ENCODE measurements at regions not wholly inside any gene's neighbourhood (a gene's known extent, or its start where the extent isn't known, plus 50 kb on each side); places are given as distances from the start of the nearest gene placed in this dataset.

DNA sequence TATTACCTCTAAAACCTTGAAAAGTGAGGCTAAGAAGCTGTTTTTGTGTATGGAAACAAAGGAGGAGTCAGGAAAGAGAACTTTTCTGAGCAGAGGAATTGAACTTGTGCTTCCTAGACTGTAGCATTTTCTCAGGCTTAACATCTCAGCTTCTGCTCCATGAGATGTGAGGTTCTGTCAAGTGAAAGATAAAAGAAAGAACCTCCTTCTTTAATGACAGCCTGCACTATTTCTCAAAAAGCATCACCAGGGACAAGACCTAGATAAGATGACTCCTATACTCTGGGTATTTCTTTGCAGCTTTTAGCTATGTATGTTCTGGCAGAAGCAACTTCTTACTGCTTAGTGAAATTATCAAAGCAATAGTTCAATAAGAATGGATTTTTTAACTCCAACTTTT, 87.6 kb upstream of the KCNQ5 start:
- H3K4me3 ChIP-seq (ENCODE audit: insufficient read length, low read depth): no peak overlapping the region
- H3K27me3 ChIP-seq (ENCODE audit: insufficient read depth, insufficient read length): no peaks in the 10 kb centered on the region
- DNase-seq (ENCODE audit: low read depth, low spot score): no peak
- H3K9ac ChIP-seq (ENCODE audit: insufficient read length, low read depth): no peak overlapping the region
- no peaks in the 10 kb centered on the region for H3K9me3 ChIP-seq (ENCODE audit: insufficient read depth, low read length)
- no peak for TF ChIP-seq SUZ12 (IDR thresholded peaks at IDR 0.05; ENCODE audit: extremely low read depth, insufficient read depth, insufficient read length)
- TF ChIP-seq ZNF274 (IDR thresholded peaks at IDR 0.05; ENCODE audit: low read depth, low read length): no peak
- TF ChIP-seq YY1 (IDR thresholded peaks at IDR 0.05; ENCODE audit: insufficient read depth, insufficient read length): no peak
- no peaks in the 10 kb centered on the region for H3K36me3 ChIP-seq (ENCODE audit: insufficient read depth, insufficient read length, low read length)
- H3K4me1 ChIP-seq (ENCODE audit: insufficient read depth, insufficient read length): no peaks in the 10 kb centered on the region

DNA sequence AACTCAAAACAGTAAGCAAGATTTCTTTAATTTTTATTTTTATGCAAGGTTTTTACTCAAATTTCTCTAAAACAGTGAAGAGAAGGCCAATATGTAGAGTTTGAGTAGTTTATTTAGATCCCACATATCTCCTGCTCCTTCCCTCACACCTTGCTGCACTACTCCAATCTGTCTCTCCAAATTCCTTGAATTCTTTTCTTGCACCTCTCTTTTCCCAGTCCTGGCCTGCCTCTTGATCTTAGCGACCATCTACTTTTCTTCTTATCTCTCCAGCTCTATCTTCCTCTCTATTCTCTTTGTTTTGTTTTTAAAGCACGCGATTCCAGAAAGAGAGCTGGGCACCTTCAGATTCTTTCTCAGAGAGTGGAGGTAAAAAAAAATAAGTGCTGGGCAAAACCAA, 86.7 kb upstream of the KCNQ5 start:
- no peak for TF ChIP-seq YY1 (IDR thresholded peaks at IDR 0.05; ENCODE audit: insufficient read depth, insufficient read length)
- TF ChIP-seq ZNF274 (IDR thresholded peaks at IDR 0.05; ENCODE audit: low read depth, low read length): no peak
- no peak for TF ChIP-seq SUZ12 (IDR thresholded peaks at IDR 0.05; ENCODE audit: extremely low read depth, insufficient read depth, insufficient read length)
- no peaks in the 10 kb centered on the region for H3K9me3 ChIP-seq (ENCODE audit: insufficient read depth, low read length)

DNA sequence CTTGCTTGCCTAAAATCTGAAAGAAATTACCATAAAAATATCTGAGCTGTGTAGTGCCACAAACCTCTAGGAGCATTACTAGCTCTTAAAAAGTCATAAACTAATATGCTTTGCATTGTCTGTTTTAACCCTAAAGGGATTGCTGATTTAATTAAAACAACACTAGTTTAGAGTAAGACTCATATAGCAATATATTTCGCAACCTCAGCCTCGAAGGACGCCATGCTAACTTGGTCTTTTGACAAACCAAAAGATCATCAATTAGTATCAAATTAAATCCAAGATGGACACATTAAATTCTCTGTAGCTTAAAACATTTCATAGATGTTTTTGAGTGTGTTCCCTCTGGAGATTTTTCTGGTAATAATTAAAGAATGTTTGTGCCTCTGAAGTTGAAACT, 74.8 kb upstream of the KCNQ5 start:
- no peaks in the 10 kb centered on the region for H3K9me3 ChIP-seq (ENCODE audit: insufficient read depth, low read length)
- no peak for DNase-seq (ENCODE audit: low read depth, low spot score)
- no peaks in the 10 kb centered on the region for H3K27me3 ChIP-seq (ENCODE audit: insufficient read depth, insufficient read length)
- no peak overlapping the region for H3K9ac ChIP-seq (ENCODE audit: insufficient read length, low read depth)
- H3K36me3 ChIP-seq (ENCODE audit: insufficient read depth, insufficient read length, low read length): no peaks in the 10 kb centered on the region
- H3K4me1 ChIP-seq (ENCODE audit: insufficient read depth, insufficient read length): no peaks in the 10 kb centered on the region
- TF ChIP-seq YY1 (IDR thresholded peaks at IDR 0.05; ENCODE audit: insufficient read depth, insufficient read length) (no peak), SUZ12 (IDR thresholded peaks at IDR 0.05; ENCODE audit: extremely low read depth, insufficient read depth, insufficient read length) (no peak), ZNF274 (IDR thresholded peaks at IDR 0.05; ENCODE audit: low read depth, low read length) (no peak)
- H3K4me3 ChIP-seq (ENCODE audit: insufficient read length, low read depth): no peak overlapping the region

More for the DNA sequence above, 86.7 kb upstream of the KCNQ5 start:
- no peak overlapping the region for H3K9ac ChIP-seq (ENCODE audit: insufficient read length, low read depth)
- H3K4me3 ChIP-seq (ENCODE audit: insufficient read length, low read depth): no peak overlapping the region
- H3K27me3 ChIP-seq (ENCODE audit: insufficient read depth, insufficient read length): no peaks in the 10 kb centered on the region
- no peaks in the 10 kb centered on the region for H3K36me3 ChIP-seq (ENCODE audit: insufficient read depth, insufficient read length, low read length)
- H3K4me1 ChIP-seq (ENCODE audit: insufficient read depth, insufficient read length): no peaks in the 10 kb centered on the region
- no peak for DNase-seq (ENCODE audit: low read depth, low spot score)

DNA sequence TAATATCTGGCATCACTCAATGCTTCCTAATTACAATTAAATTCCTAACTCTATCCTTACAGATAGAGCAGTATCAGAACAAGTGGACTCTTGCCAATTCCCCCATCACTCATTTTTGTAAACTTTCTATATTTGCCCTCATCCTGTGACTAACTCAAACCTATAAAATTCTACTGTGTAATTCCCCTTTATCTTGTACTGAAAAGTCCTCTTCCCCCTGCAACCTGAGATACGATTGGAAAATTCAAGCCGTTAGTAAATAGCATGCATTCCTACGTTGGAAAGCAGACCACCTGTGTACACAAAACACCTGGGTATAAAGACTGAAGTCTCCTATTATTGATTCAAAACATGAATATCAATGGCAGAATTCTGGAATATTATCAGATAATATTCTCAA, 70.4 kb upstream of the KCNQ5 start:
- H3K36me3 ChIP-seq (ENCODE audit: insufficient read depth, insufficient read length, low read length): no peaks in the 10 kb centered on the region
- no peak for DNase-seq (ENCODE audit: low read depth, low spot score)
- H3K4me1 ChIP-seq (ENCODE audit: insufficient read depth, insufficient read length): peaks cover 2% of the 10 kb centered on the region
- TF ChIP-seq SUZ12 (IDR thresholded peaks at IDR 0.05; ENCODE audit: extremely low read depth, insufficient read depth, insufficient read length) (no peak), YY1 (IDR thresholded peaks at IDR 0.05; ENCODE audit: insufficient read depth, insufficient read length) (no peak), ZNF274 (IDR thresholded peaks at IDR 0.05; ENCODE audit: low read depth, low read length) (no peak)
- H3K9ac ChIP-seq (ENCODE audit: insufficient read length, low read depth): no peak overlapping the region
- H3K4me3 ChIP-seq (ENCODE audit: insufficient read length, low read depth): no peak overlapping the region
- no peaks in the 10 kb centered on the region for H3K9me3 ChIP-seq (ENCODE audit: insufficient read depth, low read length)
- no peaks in the 10 kb centered on the region for H3K27me3 ChIP-seq (ENCODE audit: insufficient read depth, insufficient read length)

DNA sequence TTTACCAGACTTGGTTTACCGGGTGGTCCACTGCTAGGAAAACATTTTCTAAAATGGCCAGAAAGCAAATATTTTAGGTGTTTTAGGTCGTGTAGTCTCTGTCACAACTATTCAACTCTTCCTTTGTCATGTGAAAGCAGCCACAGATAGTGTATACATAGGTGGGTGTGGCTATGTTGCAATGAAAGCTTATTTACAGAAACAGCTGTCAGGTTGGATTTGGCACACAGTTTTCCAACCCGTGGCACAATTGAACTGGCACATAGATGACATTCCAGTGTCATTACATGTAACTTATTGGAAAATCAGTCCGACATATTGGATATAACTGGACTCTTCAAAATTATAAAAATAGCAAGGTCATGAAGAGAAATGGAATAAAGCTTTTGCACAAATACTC, 68.9 kb upstream of the KCNQ5 start:
- DNase-seq (ENCODE audit: low read depth, low spot score): no peak
- Histone ChIP-seq H3K9me3 (ENCODE audit: insufficient read depth, low read length) (no peaks in the 10 kb centered on the region), H3K4me1 (ENCODE audit: insufficient read depth, insufficient read length) (peaks cover 2% of the 10 kb centered on the region), H3K27me3 (ENCODE audit: insufficient read depth, insufficient read length) (no peaks in the 10 kb centered on the region), H3K4me3 (ENCODE audit: insufficient read length, low read depth) (no peak overlapping the region), H3K9ac (ENCODE audit: insufficient read length, low read depth) (no peak overlapping the region), H3K36me3 (ENCODE audit: insufficient read depth, insufficient read length, low read length) (no peaks in the 10 kb centered on the region)
- TF ChIP-seq ZNF274 (IDR thresholded peaks at IDR 0.05; ENCODE audit: low read depth, low read length) (no peak), SUZ12 (IDR thresholded peaks at IDR 0.05; ENCODE audit: extremely low read depth, insufficient read depth, insufficient read length) (no peak), YY1 (IDR thresholded peaks at IDR 0.05; ENCODE audit: insufficient read depth, insufficient read length) (no peak)

DNA sequence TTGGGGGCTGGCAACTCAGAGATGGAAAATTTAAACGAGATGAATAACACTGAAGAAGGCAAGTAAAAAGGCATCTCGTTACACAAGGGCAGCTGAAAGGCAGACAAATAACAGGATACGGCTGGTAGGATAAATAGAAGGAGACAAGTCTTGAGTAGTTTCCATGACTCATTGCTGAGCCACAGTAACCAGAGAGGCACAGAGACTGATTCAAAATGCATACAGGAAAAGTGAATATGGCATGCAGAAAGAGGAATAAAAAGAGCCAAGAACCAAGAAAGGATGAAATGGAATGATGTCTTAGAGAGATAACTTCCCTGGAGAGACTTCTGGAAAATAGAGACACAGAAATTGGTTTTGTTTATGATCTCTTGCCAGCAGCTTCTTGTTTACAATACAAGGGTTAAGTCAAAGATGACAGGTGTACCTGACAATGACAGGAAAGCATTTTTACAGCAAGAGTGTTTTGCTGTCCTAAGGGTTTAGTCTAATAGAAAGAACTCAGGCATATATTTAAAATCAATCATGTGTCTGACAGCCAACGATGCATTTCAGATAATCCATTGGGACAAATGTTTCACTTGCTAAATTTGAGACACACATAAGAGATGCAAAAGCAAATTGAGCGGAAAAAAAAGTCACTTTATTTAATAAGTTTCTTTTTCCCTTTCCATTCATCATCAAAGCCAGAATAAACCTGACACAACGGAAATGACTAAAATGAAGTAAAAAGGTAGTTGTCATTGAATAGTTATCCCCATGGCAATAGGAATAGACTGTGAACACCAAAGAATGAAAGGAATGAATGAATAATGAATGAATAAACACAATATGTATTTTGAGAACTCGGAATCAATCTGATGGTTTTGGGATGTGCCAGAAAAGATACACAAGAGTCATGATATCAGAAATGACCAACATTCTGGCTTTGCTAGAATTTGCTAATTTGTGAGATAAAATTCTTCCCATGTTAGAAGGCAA, 68.0 kb upstream of the KCNQ5 start:
- H3K4me1 ChIP-seq (ENCODE audit: insufficient read depth, insufficient read length): peaks cover 2% of the 10 kb centered on the region
- no peaks in the 10 kb centered on the region for H3K36me3 ChIP-seq (ENCODE audit: insufficient read depth, insufficient read length, low read length)
- H3K27me3 ChIP-seq (ENCODE audit: insufficient read depth, insufficient read length): no peaks in the 10 kb centered on the region
- H3K9ac ChIP-seq (ENCODE audit: insufficient read length, low read depth): no peak overlapping the region
- no peak overlapping the region for H3K4me3 ChIP-seq (ENCODE audit: insufficient read length, low read depth)
- no peaks in the 10 kb centered on the region for H3K9me3 ChIP-seq (ENCODE audit: insufficient read depth, low read length)
- TF ChIP-seq YY1 (IDR thresholded peaks at IDR 0.05; ENCODE audit: insufficient read depth, insufficient read length): no peak
- TF ChIP-seq SUZ12 (IDR thresholded peaks at IDR 0.05; ENCODE audit: extremely low read depth, insufficient read depth, insufficient read length): no peak
- no peak for TF ChIP-seq ZNF274 (IDR thresholded peaks at IDR 0.05; ENCODE audit: low read depth, low read length)
- no peak for DNase-seq (ENCODE audit: low read depth, low spot score)

DNA sequence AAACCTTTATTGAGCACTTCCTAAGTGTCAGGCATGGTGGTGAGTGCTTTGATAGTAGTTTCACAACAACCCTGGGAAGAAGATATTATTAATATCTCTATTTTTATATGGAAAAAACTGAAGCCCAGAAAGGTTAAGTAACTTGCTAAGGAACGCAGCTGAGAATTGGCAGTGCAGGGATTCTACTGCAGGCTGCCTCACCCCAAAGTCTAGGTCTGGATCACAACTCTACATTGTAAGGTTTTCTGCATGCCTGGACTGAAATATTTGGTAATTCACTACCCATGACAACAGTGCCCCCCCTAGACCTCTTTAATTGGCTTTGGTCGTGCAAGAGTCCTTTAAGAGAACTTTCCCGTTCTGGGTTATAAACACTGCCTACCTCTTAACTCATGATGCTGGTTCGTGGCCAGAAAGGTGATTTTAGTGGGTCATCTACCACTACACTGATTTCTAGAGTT, 67.1 kb upstream of the KCNQ5 start:
- DNase-seq (ENCODE audit: low read depth, low spot score): no peak
- Histone ChIP-seq H3K4me1 (ENCODE audit: insufficient read depth, insufficient read length) (peaks cover 2% of the 10 kb centered on the region), H3K9ac (ENCODE audit: insufficient read length, low read depth) (no peak overlapping the region), H3K27me3 (ENCODE audit: insufficient read depth, insufficient read length) (no peaks in the 10 kb centered on the region), H3K36me3 (ENCODE audit: insufficient read depth, insufficient read length, low read length) (no peaks in the 10 kb centered on the region), H3K9me3 (ENCODE audit: insufficient read depth, low read length) (no peaks in the 10 kb centered on the region), H3K4me3 (ENCODE audit: insufficient read length, low read depth) (no peak overlapping the region)
- TF ChIP-seq SUZ12 (IDR thresholded peaks at IDR 0.05; ENCODE audit: extremely low read depth, insufficient read depth, insufficient read length): no peak
- TF ChIP-seq ZNF274 (IDR thresholded peaks at IDR 0.05; ENCODE audit: low read depth, low read length): no peak
